Left ventricle myocardium inferior (tissue), 1 donor: ENCODE measurements at regions not wholly inside any gene's neighbourhood (a gene's known extent, or its start where the extent isn't known, plus 50 kb on each side); places are given as distances from the start of the nearest gene placed in this dataset. TPM values are rescaled to one million over a fixed set of nuclear protein-coding genes. Genes with fewer than 3 reads are reported as not detected.

Experiments used
- DNase-seq: peaks from one replicate; pipeline ENCODE4 v3.0.0-alpha.2; 2020
- H3K27ac ChIP-seq: fragments of 200-600 bp; replicated peaks from 2 replicates; pipeline ENCODE4 v1.8.0; 2021
- H3K27me3 ChIP-seq: fragments of 200-600 bp; 2 replicates; pipeline ENCODE4 v1.8.0; 2021; ENCODE audit warnings: low read depth
- H3K36me3 ChIP-seq: fragments of 200-600 bp; 2 replicates; pipeline ENCODE4 v1.8.0; 2021
- H3K4me1 ChIP-seq: fragments of 200-600 bp; 2 replicates; pipeline ENCODE4 v1.8.0; 2021
- H3K4me3 ChIP-seq: fragments of 200-600 bp; 2 replicates; pipeline ENCODE4 v1.8.0; 2021; ENCODE audit warnings: mild to moderate bottlenecking, moderate library complexity
- H3K9me3 ChIP-seq: fragments of 200-600 bp; replicated peaks from 2 replicates; pipeline ENCODE4 v1.8.0; 2021
- intact Hi-C: fragments of 100-400 bp; cut with micrococcal nuclease; formaldehyde crosslinking; loops from one replicate; pipeline ENCODE4 v1.11.0; 2022
- microRNA-seq: library from miRNA; unstranded; fragments of <30 nt; microRNA quantifications from one replicate; pipeline ENCODE4 v1.2.0, GENCODE V29; 2020
- TF ChIP-seq, protein P1 (sequence below): fragments of 200-600 bp; IDR thresholded peaks from 2 replicates; pipeline ENCODE4 v1.8.0; 2021; ENCODE audit warnings: antibody characterized with exemption, mild to moderate bottlenecking, borderline replicate concordance
- donor health status: DM: no; HTN: yes; CAD: no; lungs with severe emphysema.

DNA sequence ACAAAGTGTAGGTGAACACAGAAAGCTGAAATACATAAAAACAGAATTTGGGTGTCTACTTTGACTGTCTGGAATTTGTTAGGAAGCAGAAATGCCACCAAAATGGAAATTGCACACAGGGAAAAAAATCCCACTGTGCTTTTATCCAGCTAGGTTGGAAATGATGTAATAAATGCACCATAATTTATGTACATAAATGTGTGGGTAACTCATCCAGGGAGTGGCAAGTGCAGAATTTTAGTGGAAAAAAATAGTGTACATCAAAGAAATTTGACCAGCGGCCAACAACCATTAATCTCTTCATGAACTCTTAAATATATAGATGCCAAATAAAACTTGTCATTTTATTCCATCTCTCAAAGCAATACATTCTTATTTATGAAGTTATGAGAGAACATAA, 105.6 kb downstream of the LLPH start:
- DNase-seq = no peak
- TF ChIP-seq, protein P1, sequence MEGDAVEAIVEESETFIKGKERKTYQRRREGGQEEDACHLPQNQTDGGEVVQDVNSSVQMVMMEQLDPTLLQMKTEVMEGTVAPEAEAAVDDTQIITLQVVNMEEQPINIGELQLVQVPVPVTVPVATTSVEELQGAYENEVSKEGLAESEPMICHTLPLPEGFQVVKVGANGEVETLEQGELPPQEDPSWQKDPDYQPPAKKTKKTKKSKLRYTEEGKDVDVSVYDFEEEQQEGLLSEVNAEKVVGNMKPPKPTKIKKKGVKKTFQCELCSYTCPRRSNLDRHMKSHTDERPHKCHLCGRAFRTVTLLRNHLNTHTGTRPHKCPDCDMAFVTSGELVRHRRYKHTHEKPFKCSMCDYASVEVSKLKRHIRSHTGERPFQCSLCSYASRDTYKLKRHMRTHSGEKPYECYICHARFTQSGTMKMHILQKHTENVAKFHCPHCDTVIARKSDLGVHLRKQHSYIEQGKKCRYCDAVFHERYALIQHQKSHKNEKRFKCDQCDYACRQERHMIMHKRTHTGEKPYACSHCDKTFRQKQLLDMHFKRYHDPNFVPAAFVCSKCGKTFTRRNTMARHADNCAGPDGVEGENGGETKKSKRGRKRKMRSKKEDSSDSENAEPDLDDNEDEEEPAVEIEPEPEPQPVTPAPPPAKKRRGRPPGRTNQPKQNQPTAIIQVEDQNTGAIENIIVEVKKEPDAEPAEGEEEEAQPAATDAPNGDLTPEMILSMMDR = no peak
- no peaks in the 10 kb centered on the region for H3K9me3 ChIP-seq
- H3K4me1 ChIP-seq = no peaks in the 10 kb centered on the region
- no peaks in the 10 kb centered on the region for H3K27me3 ChIP-seq
- H3K27ac ChIP-seq = no peak overlapping the region
- no peak overlapping the region for H3K4me3 ChIP-seq
- no peaks in the 10 kb centered on the region for H3K36me3 ChIP-seq
- intact Hi-C loops = no loop called here

DNA sequence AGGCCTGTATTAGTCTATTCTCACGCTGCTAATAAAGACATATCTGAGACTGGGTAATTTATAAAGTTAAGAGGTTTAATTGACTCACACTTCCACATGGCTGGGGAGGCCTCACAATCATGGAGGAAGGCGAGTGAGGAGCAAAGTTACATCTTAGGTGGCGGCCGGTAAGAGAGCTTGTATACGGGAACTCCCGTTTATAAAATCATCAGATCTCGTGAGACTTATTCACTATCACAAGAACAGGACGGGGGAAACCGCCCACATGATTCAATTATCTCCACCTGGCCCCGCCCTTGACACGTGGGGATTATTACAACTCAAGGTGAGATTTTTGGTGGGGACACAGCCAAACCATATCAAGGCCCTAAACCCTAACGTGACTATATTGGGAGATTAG, 110.1 kb downstream of the LLPH start:
- intact Hi-C loops = no loop called here
- Histone ChIP-seq H3K27me3 (no peaks in the 10 kb centered on the region), H3K4me1 (no peaks in the 10 kb centered on the region), H3K9me3 (no peaks in the 10 kb centered on the region), H3K27ac (no peak overlapping the region), H3K4me3 (no peak overlapping the region), H3K36me3 (no peaks in the 10 kb centered on the region)
- DNase-seq = no peak
- TF ChIP-seq, protein P1 = no peak

DNA sequence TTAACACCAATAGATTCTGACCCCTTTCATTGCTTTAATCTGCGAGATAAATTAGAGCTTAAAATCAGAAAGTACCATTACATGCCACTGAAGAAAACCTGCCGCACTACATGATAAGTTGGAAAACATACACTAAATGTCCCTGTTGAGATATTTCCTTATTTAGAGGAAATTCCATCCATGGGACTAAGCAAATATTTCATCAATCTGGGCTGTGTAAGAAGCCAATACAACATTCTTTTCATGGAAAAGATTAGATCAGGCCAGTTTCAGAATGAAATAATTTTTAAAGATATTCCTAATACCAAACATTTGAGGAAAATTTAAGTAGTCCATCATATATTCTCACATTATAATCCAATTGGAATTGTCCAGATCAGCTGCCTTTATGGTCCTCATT, 112.8 kb downstream of the LLPH start:
- Histone ChIP-seq H3K27ac (no peak overlapping the region), H3K4me3 (no peak overlapping the region), H3K9me3 (no peaks in the 10 kb centered on the region), H3K27me3 (no peaks in the 10 kb centered on the region), H3K36me3 (no peaks in the 10 kb centered on the region), H3K4me1 (no peaks in the 10 kb centered on the region)
- intact Hi-C loops = no loop called here
- no peak for DNase-seq
- TF ChIP-seq, protein P1 = no peak

Small RNA genes lying in the stretch of these regions (microRNA-seq; reads per million reads assigned to microRNA genes)
- not detected for gene MIR6074
